DOHH2 (cell line): ENCODE measurements at regions not wholly inside any gene's neighbourhood (a gene's known extent, or its start where the extent isn't known, plus 50 kb on each side); places are given as distances from the start of the nearest gene placed in this dataset.

Experiments used
- CTCF ChIP-seq: fragments of 200-600 bp; sonication (generic); IDR thresholded peaks from one replicate; pipeline ENCODE4 v1.5.1; 2014; ENCODE audit warnings: antibody characterized with exemption, mild to moderate bottlenecking, low read depth, low read length; ENCODE audit not compliant: poor library complexity, severe bottlenecking
- EZH2phosphoT487 ChIP-seq: fragments of 200-600 bp; sonication (generic); IDR thresholded peaks from 2 replicates; pipeline ENCODE4 v1.6.1; 2017; ENCODE audit warnings: borderline replicate concordance, mild to moderate bottlenecking, antibody characterized with exemption, low read length, moderate library complexity, mixed read lengths

GRCh38 chr14:29236848-29237247 is 470.3 kb downstream of the FOXG1 start:
- TF ChIP-seq CTCF, result no peak
- TF ChIP-seq EZH2phosphoT487, result no peak
